Large intestine (tissue), 3 donors: ENCODE measurements at regions not wholly inside any gene's neighbourhood (a gene's known extent, or its start where the extent isn't known, plus 50 kb on each side); places are given as distances from the start of the nearest gene placed in this dataset.

ENCODE experiments used
- DNase-seq, 2 donors: peaks; one replicate each; pipeline versions ENCODE4 v3.0.0 to v3.0.0-alpha.2; 2013
- H3K27ac ChIP-seq: one replicate; pipeline ENCODE4 v1.5.1; 2013; ENCODE audit warnings: low read length
- H3K27me3 ChIP-seq: 2 replicates; pipeline ENCODE4 v1.6.1; 2013; ENCODE audit warnings: low read length; ENCODE audit not compliant: control insufficient read depth, insufficient read depth
- H3K36me3 ChIP-seq: 2 replicates; pipeline ENCODE4 v1.6.1; 2013; ENCODE audit warnings: low read length; ENCODE audit not compliant: control insufficient read depth, insufficient read depth
- H3K4me1 ChIP-seq: one replicate; pipeline ENCODE4 v1.6.1; 2013; ENCODE audit warnings: low read length; ENCODE audit not compliant: control insufficient read depth, insufficient read depth
- H3K4me3 ChIP-seq: one replicate; pipeline ENCODE4 v1.5.1; 2013; ENCODE audit warnings: low read length
- H3K9me3 ChIP-seq: one replicate; pipeline ENCODE4 v1.6.1; 2013; ENCODE audit warnings: mild to moderate bottlenecking, low read depth, low read length, moderate library complexity; ENCODE audit not compliant: control insufficient read depth
- WGBS: methylation state at CpG from one replicate; pipeline ENCODE4 v1.1.5; 2013; ENCODE audit warnings: low lambda C conversion rate; ENCODE audit not compliant: insufficient coverage; 5-methylcytosine and 5-hydroxymethylcytosine counted together

GRCh38 chr5:8230868-8231267 lies 361.9 kb downstream of the MTRR start:
- no peaks in the 10 kb centered on the region for H3K9me3 ChIP-seq
- 100% methylated on average over 1 of the region's 2 CpGs for WGBS
- no peaks in the 10 kb centered on the region for H3K36me3 ChIP-seq

GRCh38 chr5:8233479-8233878 lies 364.5 kb downstream of the MTRR start:
- Histone ChIP-seq H3K36me3 (no peaks in the 10 kb centered on the region), H3K9me3 (no peaks in the 10 kb centered on the region), H3K27me3 (no peaks in the 10 kb centered on the region), H3K4me3 (no peak overlapping the region), H3K27ac (no peak overlapping the region), H3K4me1 (no peaks in the 10 kb centered on the region)
- no peak for DNase-seq

More at GRCh38 chr5:8230868-8231267, 361.9 kb downstream of the MTRR start:
- DNase-seq: no peak
- H3K27ac ChIP-seq: no peak overlapping the region
- H3K27me3 ChIP-seq: no peaks in the 10 kb centered on the region
- no peaks in the 10 kb centered on the region for H3K4me1 ChIP-seq
- H3K4me3 ChIP-seq: no peak overlapping the region

GRCh38 chr5:8234179-8234770 lies 365.3 kb downstream of the MTRR start:
- Histone ChIP-seq H3K27ac (no peak overlapping the region), H3K27me3 (no peaks in the 10 kb centered on the region), H3K9me3 (no peaks in the 10 kb centered on the region), H3K4me3 (no peak overlapping the region), H3K4me1 (no peaks in the 10 kb centered on the region), H3K36me3 (no peaks in the 10 kb centered on the region)
- WGBS: 60% methylated on average over 1 of the region's 3 CpGs
- peak in 1 of 2 donors; percentile 38 for DNase-seq

GRCh38 chr5:8238080-8238479 lies 369.1 kb downstream of the MTRR start:
- H3K36me3 ChIP-seq: no peaks in the 10 kb centered on the region
- no peak overlapping the region for H3K4me3 ChIP-seq
- no peaks in the 10 kb centered on the region for H3K9me3 ChIP-seq
- no peak overlapping the region for H3K27ac ChIP-seq
- H3K27me3 ChIP-seq: no peaks in the 10 kb centered on the region
- no CpG with 5 or more reads among the region's 5 CpGs for WGBS
- no peaks in the 10 kb centered on the region for H3K4me1 ChIP-seq
- no peak for DNase-seq

GRCh38 chr5:8239198-8239597 lies 370.2 kb downstream of the MTRR start:
- Histone ChIP-seq H3K36me3 (no peaks in the 10 kb centered on the region), H3K27me3 (no peaks in the 10 kb centered on the region), H3K4me1 (no peaks in the 10 kb centered on the region), H3K4me3 (no peak overlapping the region), H3K9me3 (no peaks in the 10 kb centered on the region), H3K27ac (no peak overlapping the region)
- DNase-seq: no peak
- 100% methylated on average over 1 of the region's 5 CpGs for WGBS

GRCh38 chr5:8239646-8240045 lies 370.7 kb downstream of the MTRR start:
- no peaks in the 10 kb centered on the region for H3K9me3 ChIP-seq
- no peak overlapping the region for H3K4me3 ChIP-seq
- DNase-seq: no peak
- 70% methylated on average over 2 of the region's 5 CpGs for WGBS
- no peaks in the 10 kb centered on the region for H3K4me1 ChIP-seq
- H3K36me3 ChIP-seq: no peaks in the 10 kb centered on the region
- H3K27me3 ChIP-seq: no peaks in the 10 kb centered on the region
- no peak overlapping the region for H3K27ac ChIP-seq

- WGBS: 100% methylated on average over 1 of the region's 1 CpG
- H3K4me3 ChIP-seq: no peak overlapping the region
Observed at GRCh38 chr5:8241076-8241475, 372.1 kb downstream of the MTRR start.

GRCh38 chr5:8241558-8241957 lies 372.6 kb downstream of the MTRR start:
- no peaks in the 10 kb centered on the region for H3K36me3 ChIP-seq
- no peak for DNase-seq
- WGBS: 92% methylated on average over 2 of the region's 3 CpGs
- no peaks in the 10 kb centered on the region for H3K4me1 ChIP-seq
- H3K27ac ChIP-seq: no peak overlapping the region
- no peaks in the 10 kb centered on the region for H3K27me3 ChIP-seq
- H3K4me3 ChIP-seq: no peak overlapping the region
- no peaks in the 10 kb centered on the region for H3K9me3 ChIP-seq

More at GRCh38 chr5:8241076-8241475, 372.1 kb downstream of the MTRR start:
- H3K36me3 ChIP-seq: no peaks in the 10 kb centered on the region
- H3K9me3 ChIP-seq: no peaks in the 10 kb centered on the region
- no peak overlapping the region for H3K27ac ChIP-seq
- no peaks in the 10 kb centered on the region for H3K27me3 ChIP-seq
- no peak for DNase-seq
- no peaks in the 10 kb centered on the region for H3K4me1 ChIP-seq

GRCh38 chr5:8247049-8247899 lies 378.3 kb downstream of the MTRR start:
- Histone ChIP-seq H3K4me1 (no peaks in the 10 kb centered on the region), H3K27ac (no peak overlapping the region), H3K36me3 (no peaks in the 10 kb centered on the region), H3K9me3 (no peaks in the 10 kb centered on the region), H3K4me3 (no peak overlapping the region), H3K27me3 (no peaks in the 10 kb centered on the region)
- 80% methylated on average over 1 of the region's 8 CpGs for WGBS
- DNase-seq: no peak

GRCh38 chr5:8253376-8253775 lies 384.4 kb downstream of the MTRR start:
- Histone ChIP-seq H3K9me3 (no peaks in the 10 kb centered on the region), H3K4me1 (no peaks in the 10 kb centered on the region)
- no peak for DNase-seq

GRCh38 chr5:8254674-8255073 lies 385.7 kb downstream of the MTRR start:
- WGBS: 40% methylated on average over 1 of the region's 2 CpGs
- DNase-seq: no peak
- Histone ChIP-seq H3K27ac (no peak overlapping the region), H3K4me1 (no peaks in the 10 kb centered on the region), H3K36me3 (no peaks in the 10 kb centered on the region), H3K9me3 (no peaks in the 10 kb centered on the region), H3K4me3 (no peak overlapping the region), H3K27me3 (no peaks in the 10 kb centered on the region)

More at GRCh38 chr5:8253376-8253775, 384.4 kb downstream of the MTRR start:
- Histone ChIP-seq H3K27ac (no peak overlapping the region), H3K4me3 (no peak overlapping the region), H3K36me3 (no peaks in the 10 kb centered on the region), H3K27me3 (no peaks in the 10 kb centered on the region)
